ENCODE measurements at regions not wholly inside any gene's neighbourhood (a gene's known extent, or its start where the extent isn't known, plus 50 kb on each side); places are given as distances from the start of the nearest gene placed in this dataset.

DNA sequence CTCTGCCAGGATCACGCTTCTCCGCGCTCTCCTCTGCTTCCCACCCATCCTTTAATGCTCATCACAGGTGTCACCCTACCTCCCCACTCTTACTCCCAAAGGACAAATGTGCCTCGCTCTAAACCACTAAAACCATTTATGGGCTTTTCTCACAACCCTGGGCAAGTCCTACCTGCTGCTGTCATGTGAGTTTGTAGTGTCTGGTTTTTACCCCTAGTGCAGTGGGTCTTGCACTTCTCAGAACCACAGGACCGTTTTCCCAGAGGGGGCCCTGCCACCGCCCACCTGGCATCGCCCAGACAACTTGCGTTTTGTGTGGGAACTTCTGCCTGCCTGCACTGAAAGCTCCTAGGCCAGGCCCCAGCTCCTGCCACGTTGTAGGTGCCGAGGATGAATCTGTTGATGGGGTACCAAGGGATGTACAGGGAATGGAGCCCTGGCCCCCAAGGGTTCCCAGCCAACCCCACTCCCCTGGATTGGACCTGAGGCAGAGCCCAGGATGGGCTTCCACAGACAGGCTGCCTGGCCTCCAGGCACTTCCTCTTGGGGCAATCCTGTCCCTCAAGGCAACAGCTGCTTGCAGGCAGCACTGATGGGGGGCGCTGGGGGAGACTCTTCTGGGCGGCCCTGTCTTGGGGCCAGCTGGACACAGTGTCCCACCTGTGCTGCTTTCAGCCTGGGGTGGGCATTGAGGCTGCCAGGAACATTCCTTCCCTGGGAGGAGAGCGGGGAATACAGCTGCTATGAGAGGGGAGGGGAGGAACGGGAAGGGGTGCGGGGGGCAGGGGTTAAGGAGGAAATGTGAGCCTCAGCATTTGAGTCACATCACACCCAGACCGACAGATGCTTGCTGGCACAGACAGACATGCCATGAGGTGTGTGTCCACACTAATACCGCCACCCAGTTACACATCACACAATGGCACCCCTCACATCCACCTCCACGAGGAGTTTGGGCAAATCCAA lies 176.3 kb downstream of the ZFP36L2 start:
- POLR2A ChIA-PET = interaction anchor here (0.6 kb wide), 1 partner anchor 169 kb away, joined by 3 read pairs; no protein-coding TSS in a partner anchor
- CTCF ChIA-PET = interaction anchor here (1.6 kb wide), 1 partner anchor 10 kb away, joined by 6 read pairs; no protein-coding TSS in a partner anchor
- H3K4me3 Mint-ChIP-seq = no peak overlapping the region
- no peaks in the 10 kb centered on the region for H3K9me3 Mint-ChIP-seq (ENCODE audit: low read depth)
- no peak for DNase-seq
- ATAC-seq = peak; percentile 30
- peaks cover 2% of the 10 kb centered on the region for H3K27me3 Mint-ChIP-seq
- intact Hi-C loops (cut with DNase I, micrococcal nuclease) = no loop called here
- no peaks in the 10 kb centered on the region for H3K36me3 Mint-ChIP-seq (ENCODE audit: low read depth)
- peaks cover 39% of the 10 kb centered on the region for H3K4me1 Mint-ChIP-seq
- no peak overlapping the region for H3K27ac Mint-ChIP-seq

DNA sequence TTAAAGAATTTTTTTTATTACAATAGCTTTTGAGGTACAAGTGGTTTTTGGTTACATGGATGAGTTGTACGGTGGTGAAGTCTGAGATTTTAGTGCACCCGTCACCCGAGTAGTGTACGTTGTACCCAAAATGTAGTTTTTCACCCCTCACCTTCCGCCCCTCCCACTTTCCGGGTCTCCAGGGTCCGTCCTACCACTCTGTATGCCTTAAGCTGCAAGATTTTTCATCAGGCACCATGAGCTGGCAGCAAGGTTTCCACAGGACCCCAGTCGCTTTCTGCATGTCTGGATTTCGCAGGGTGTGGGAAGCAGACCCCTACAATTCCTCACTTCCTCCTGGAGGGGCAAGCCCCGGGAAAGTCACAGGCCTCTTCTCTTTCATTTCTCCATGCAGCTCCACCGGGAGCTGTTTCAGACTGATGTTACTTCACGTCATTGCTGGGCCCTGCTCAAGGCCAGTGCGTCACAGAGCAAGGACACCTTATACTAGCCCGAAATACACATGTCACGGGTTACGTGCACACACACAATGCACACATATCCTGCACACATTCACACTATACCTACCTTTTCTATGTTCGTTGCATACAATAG lies 179.1 kb downstream of the ZFP36L2 start:
- intact Hi-C loops (cut with DNase I, micrococcal nuclease) = no loop called here
- CTCF ChIA-PET = interaction anchor here (0.6 kb wide), 1 partner anchor 42 kb away, joined by 3 read pairs; no protein-coding TSS in a partner anchor
- POLR2A ChIA-PET = interaction anchor here (0.6 to 0.7 kb wide), 2 partner anchors 171 to 912 kb away, joined by 4 to 6 read pairs; no protein-coding TSS in a partner anchor
- Mint-ChIP-seq H3K27me3 (no peaks in the 10 kb centered on the region), H3K4me1 (peaks cover 37% of the 10 kb centered on the region), H3K4me3 (no peak overlapping the region), H3K9me3 (ENCODE audit: low read depth) (no peaks in the 10 kb centered on the region), H3K36me3 (ENCODE audit: low read depth) (no peaks in the 10 kb centered on the region), H3K27ac (no peak overlapping the region)
- DNase-seq = no peak
- no peak for ATAC-seq

DNA sequence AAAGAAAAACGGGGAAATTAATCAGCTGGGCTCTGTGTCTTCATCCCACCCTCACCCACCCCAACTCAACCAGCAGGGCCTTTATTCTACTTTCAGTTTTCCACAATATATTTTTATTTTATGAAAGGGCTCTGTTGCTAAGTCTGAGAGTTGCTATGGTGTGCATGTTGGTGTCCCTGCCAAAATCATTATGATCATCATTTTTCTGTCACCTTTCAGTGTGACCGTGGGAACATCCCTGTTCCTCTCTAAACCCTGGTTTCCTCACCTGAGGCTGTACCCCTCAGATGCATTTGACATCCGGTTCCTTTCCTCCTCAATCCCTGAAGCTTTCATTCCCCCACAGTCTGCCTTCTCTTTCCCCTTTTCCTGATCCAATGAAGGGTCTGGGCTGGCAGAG lies 180.5 kb downstream of the ZFP36L2 start:
- H3K4me3 Mint-ChIP-seq = no peak overlapping the region
- H3K27me3 Mint-ChIP-seq = no peaks in the 10 kb centered on the region
- POLR2A ChIA-PET = no interaction called here
- H3K27ac Mint-ChIP-seq = no peak overlapping the region
- intact Hi-C loops (cut with DNase I, micrococcal nuclease) = no loop called here
- DNase-seq (no peak), ATAC-seq (no peak)
- CTCF ChIA-PET = interaction anchor here (0.6 to 1.0 kb wide), 2 partner anchors 17 to 46 kb away, joined by 3 read pairs; no protein-coding TSS in a partner anchor
- no peaks in the 10 kb centered on the region for H3K9me3 Mint-ChIP-seq (ENCODE audit: low read depth)
- H3K4me1 Mint-ChIP-seq = peaks cover 25% of the 10 kb centered on the region
- H3K36me3 Mint-ChIP-seq (ENCODE audit: low read depth) = no peaks in the 10 kb centered on the region

DNA sequence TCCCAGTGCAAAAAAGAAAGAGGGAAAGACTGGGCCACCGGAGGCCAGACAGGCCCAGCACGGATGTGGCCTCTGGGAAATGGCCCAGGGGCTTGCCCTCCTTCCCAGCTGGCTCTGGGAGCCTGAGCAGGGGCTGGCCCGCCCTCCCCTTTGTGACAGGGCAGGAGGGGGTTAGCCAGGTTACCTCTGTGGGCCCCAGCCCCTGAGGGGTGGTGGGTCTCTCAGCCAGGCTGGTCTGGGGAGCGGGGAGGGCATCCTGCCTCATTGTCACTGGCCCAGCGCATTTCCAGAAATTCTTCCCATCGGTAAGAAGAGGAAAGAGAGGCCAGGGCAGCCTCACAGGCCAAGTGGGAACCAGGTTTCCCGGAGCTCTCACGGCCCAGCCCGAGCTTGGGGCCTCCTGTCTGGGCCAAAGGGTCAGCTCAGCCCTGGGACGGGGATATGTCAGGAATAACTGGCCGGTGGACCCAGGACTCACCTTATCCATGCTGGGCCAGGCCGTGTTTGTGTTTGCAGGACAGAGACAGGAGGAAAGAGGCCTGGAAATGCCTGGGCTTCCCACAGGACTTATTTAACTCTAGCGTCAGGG lies 182.2 kb downstream of the ZFP36L2 start:
- H3K36me3 Mint-ChIP-seq (ENCODE audit: low read depth) = no peaks in the 10 kb centered on the region
- no peak overlapping the region for H3K27ac Mint-ChIP-seq
- peaks cover 25% of the 10 kb centered on the region for H3K4me1 Mint-ChIP-seq
- ATAC-seq (no peak), DNase-seq (no peak)
- intact Hi-C loops (cut with DNase I, micrococcal nuclease) = no loop called here
- H3K4me3 Mint-ChIP-seq = no peak overlapping the region
- H3K9me3 Mint-ChIP-seq (ENCODE audit: low read depth) = no peaks in the 10 kb centered on the region
- H3K27me3 Mint-ChIP-seq = no peaks in the 10 kb centered on the region
- ChIA-PET CTCF (no interaction called here), POLR2A (no interaction called here)

DNA sequence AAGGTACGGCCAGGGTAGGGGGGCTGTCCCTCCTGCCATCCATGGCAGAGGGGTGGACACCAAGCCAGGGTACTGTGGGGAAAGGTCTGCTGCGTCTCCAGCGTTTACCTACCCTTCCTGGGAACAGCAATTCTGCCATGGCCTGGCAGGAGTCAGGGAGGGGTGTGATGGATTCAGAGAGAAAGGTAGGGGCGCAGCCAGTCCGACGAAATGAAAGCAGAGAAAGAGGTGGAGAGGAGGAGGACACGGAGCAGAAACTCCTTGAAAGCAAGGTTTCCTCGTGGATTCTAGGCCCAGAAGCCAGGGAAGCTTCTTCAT lies 182.9 kb downstream of the ZFP36L2 start:
- no peak for ATAC-seq
- CTCF ChIA-PET = no interaction called here
- intact Hi-C loops (cut with DNase I, micrococcal nuclease) = no loop called here
- Mint-ChIP-seq H3K27ac (no peak overlapping the region), H3K27me3 (no peaks in the 10 kb centered on the region), H3K4me1 (peaks cover 24% of the 10 kb centered on the region), H3K4me3 (no peak overlapping the region), H3K9me3 (ENCODE audit: low read depth) (no peaks in the 10 kb centered on the region), H3K36me3 (ENCODE audit: low read depth) (no peaks in the 10 kb centered on the region)
- no peak for DNase-seq
- POLR2A ChIA-PET = no interaction called here

DNA sequence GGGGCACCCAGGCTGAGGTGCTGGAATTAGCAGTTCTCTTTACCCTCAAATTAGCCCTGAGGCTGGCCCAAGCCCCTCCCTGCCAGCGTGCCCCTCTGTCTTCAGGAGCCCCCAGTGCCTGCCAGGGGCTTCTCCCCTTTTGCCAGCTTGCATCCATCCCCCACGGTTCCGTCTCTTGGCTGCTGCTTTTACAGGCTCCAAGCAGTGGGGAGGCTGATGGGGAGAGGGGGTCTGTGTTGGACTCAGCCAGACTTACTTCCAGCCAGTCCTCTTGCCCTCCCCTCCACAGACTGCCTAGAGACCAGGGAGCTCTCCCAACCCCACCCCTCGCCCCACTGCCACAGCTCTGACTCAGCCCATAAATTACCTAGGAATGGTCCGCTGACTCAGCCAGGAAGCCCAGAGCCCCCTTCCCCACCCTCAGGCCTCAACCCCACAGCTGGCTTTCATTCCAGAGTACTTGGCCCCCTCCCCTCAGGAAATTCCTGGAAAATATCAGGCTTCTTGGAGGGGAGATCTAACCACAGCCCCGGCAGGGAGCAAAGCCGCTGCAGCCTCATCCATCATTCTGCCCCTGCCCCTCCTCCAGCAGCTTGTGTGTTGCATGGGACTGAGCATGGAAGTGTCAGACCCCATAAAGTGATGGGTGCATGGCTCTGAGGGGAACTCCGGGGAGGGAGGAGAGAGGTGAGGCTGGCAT lies 184.6 kb downstream of the ZFP36L2 start:
- ATAC-seq (no peak), DNase-seq (no peak)
- intact Hi-C loops (cut with DNase I, micrococcal nuclease) = no loop called here
- POLR2A ChIA-PET = no interaction called here
- peaks cover 15% of the 10 kb centered on the region for H3K4me1 Mint-ChIP-seq
- no peak overlapping the region for H3K27ac Mint-ChIP-seq
- no peaks in the 10 kb centered on the region for H3K36me3 Mint-ChIP-seq (ENCODE audit: low read depth)
- H3K4me3 Mint-ChIP-seq = no peak overlapping the region
- CTCF ChIA-PET = interaction anchor here (0.6 to 0.7 kb wide), 2 partner anchors 128 to 628 kb away, joined by 3 read pairs; no protein-coding TSS in a partner anchor
- no peaks in the 10 kb centered on the region for H3K27me3 Mint-ChIP-seq
- no peaks in the 10 kb centered on the region for H3K9me3 Mint-ChIP-seq (ENCODE audit: low read depth)

DNA sequence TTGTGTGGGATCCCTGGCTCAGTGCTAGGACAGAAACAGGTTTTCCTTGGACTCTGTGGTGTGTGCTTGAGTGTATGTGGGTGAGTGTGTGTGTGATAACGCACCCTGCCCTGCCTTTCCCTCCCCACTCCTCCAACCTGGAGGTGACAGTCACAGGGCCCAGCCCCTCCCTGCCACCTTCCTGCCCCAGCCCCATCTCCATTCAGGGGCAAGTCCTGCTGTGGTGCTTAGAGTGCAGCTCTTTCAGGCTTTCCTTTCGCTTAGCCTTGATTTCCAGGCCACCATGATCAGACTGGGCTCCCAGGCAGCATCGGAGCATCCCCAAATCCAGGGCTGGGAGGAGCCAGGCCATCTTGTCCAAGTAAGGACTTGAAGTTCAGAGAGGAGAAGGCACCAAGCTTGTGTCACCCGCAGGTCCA lies 185.2 kb downstream of the ZFP36L2 start:
- ChIA-PET CTCF (interaction anchor here (0.6 to 0.7 kb wide), 2 partner anchors 128 to 627 kb away, joined by 3 read pairs; no protein-coding TSS in a partner anchor), POLR2A (no interaction called here)
- no peaks in the 10 kb centered on the region for H3K27me3 Mint-ChIP-seq
- no peaks in the 10 kb centered on the region for H3K9me3 Mint-ChIP-seq (ENCODE audit: low read depth)
- no peak overlapping the region for H3K27ac Mint-ChIP-seq
- H3K36me3 Mint-ChIP-seq (ENCODE audit: low read depth) = no peaks in the 10 kb centered on the region
- intact Hi-C loops (cut with DNase I, micrococcal nuclease) = no loop called here
- ATAC-seq = no peak
- DNase-seq = no peak
- H3K4me1 Mint-ChIP-seq = peaks cover 9% of the 10 kb centered on the region
- H3K4me3 Mint-ChIP-seq = no peak overlapping the region

DNA sequence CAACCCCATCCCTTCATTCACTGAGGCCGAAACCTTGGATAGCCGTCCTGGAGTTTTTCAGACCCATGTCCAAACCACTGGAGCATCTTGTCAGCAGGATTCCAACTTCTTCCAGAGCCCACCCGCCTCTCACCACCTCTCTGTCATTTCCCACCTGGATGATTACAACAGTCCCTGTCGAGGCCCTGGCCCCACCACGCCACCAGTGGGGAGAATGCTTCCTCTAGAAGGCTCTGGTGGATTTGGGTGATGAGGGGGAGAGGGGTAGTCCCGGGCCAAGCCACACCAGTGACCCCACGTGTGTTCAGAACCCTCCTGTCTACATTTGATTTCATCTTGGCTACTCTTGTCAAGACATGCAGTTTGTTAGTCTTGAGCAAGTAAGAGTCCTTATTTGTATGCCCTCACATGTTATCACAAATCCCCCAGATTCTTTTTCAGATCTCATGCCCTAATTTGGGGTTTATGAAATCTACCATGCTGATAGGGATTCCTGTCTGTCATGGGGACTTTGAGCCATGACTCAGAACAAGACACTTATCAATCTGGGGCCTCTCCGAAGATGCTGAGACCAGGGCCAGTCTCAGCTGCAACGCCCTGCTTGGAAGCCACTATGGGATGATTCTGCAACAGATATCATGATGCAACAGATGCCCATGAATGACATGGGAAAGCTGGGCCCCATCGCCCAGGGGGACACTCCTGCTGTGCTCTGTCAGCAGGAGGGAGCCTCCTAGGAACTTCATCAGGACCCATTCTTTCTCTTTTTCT lies 186.1 kb downstream of the ZFP36L2 start:
- CTCF ChIA-PET = no interaction called here
- H3K4me3 Mint-ChIP-seq = no peak overlapping the region
- H3K4me1 Mint-ChIP-seq = peaks cover 7% of the 10 kb centered on the region
- H3K9me3 Mint-ChIP-seq (ENCODE audit: low read depth) = no peaks in the 10 kb centered on the region
- H3K27ac Mint-ChIP-seq = no peak overlapping the region
- POLR2A ChIA-PET = no interaction called here
- intact Hi-C loops (cut with DNase I, micrococcal nuclease) = no loop called here
- H3K27me3 Mint-ChIP-seq = no peaks in the 10 kb centered on the region
- H3K36me3 Mint-ChIP-seq (ENCODE audit: low read depth) = no peaks in the 10 kb centered on the region
- DNase-seq (no peak), ATAC-seq (peak; percentile 78)

DNA sequence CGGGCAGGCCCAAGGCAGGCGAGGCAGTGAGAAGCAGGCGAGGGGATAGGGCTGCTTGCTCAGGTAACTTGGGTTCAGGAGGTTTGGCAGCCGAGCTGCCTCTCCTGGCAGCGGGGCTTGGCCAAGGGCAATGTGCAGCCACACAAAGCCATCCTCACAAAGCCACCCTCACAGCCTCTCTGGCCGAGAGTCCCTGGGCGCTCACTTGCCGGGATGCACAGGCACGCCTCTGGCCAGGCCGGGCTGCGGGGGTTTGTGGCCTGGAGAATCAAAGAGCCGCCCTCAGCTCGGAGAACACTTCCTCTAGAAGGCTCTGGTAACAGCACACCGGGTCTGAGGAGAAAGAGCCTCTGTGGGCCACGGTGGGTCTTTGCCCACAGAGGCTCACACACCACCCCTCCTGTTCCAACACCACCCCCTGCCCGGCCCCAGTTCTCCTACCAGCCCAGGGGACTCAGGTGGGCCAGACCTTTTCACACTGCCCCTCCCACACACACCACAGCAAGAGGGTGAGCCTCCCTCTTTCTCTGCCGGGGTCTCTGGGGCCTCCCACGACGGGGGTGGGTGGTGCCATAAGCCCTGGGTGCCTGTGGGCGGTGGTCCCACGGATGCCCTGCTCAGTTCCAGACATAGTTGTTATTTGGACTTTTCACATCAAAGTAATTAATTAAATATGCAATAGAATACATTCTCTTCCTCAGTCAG lies 186.9 kb downstream of the ZFP36L2 start:
- no peak overlapping the region for H3K27ac Mint-ChIP-seq
- CTCF ChIA-PET = no interaction called here
- no peak overlapping the region for H3K4me3 Mint-ChIP-seq
- no peaks in the 10 kb centered on the region for H3K27me3 Mint-ChIP-seq
- no peaks in the 10 kb centered on the region for H3K9me3 Mint-ChIP-seq (ENCODE audit: low read depth)
- POLR2A ChIA-PET = no interaction called here
- ATAC-seq = no peak
- peaks cover 7% of the 10 kb centered on the region for H3K4me1 Mint-ChIP-seq
- no peak for DNase-seq
- intact Hi-C loops (cut with DNase I, micrococcal nuclease) = no loop called here
- no peaks in the 10 kb centered on the region for H3K36me3 Mint-ChIP-seq (ENCODE audit: low read depth)

DNA sequence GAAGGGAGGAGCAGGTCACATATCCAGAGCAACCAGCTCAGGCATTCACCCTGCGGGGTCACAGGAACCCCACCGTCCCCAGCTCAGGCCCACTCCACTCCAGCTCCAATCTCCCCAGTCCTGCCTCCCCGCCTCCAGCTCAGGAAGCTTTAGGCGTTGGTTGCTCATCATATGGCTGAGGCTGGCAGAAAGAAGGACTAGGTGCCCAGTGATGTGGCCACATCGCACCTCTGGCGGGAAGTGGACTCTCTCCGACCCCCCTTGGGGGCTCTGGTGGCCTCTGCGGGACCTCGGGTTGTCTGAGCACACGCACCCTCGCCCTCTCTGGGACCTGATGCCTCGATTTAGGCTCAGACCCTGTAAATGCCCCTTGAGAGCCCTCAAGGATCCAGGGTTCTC lies 187.7 kb downstream of the ZFP36L2 start:
- ATAC-seq (no peak), DNase-seq (no peak)
- ChIA-PET CTCF (no interaction called here), POLR2A (no interaction called here)
- H3K4me1 Mint-ChIP-seq = peaks cover 10% of the 10 kb centered on the region
- intact Hi-C loops (cut with DNase I, micrococcal nuclease) = no loop called here
- no peaks in the 10 kb centered on the region for H3K27me3 Mint-ChIP-seq
- H3K4me3 Mint-ChIP-seq = no peak overlapping the region
- no peaks in the 10 kb centered on the region for H3K36me3 Mint-ChIP-seq (ENCODE audit: low read depth)
- no peaks in the 10 kb centered on the region for H3K9me3 Mint-ChIP-seq (ENCODE audit: low read depth)
- no peak overlapping the region for H3K27ac Mint-ChIP-seq

Measured in activated CD4-positive, alpha-beta T cell treated with anti-CD3 and anti-CD28 coated beads for 36 hours (primary cell).